ENCODE measurements at regions not wholly inside any gene's neighbourhood (a gene's known extent, or its start where the extent isn't known, plus 50 kb on each side); places are given as distances from the start of the nearest gene placed in this dataset.

GRCh38 chr5:124605541-124605940 is 140.9 kb downstream of the ZNF608 start:
- TF ChIP-seq BACH2 (CRISPR knock-in tag; IDR thresholded peaks at IDR 0.05; ENCODE audit: borderline replicate concordance) (no peak), ZC3H10 (CRISPR knock-in tag; IDR thresholded peaks at IDR 0.05) (no peak), RARB (CRISPR knock-in tag; IDR thresholded peaks at IDR 0.05) (no peak), ZFP30 (CRISPR knock-in tag; IDR thresholded peaks at IDR 0.05) (no peak), POU6F1 (CRISPR knock-in tag; IDR thresholded peaks at IDR 0.05; ENCODE audit: borderline replicate concordance, low read depth) (no peak), ISL1 (CRISPR knock-in tag; IDR thresholded peaks at IDR 0.05) (no peak)
- TF ChIP-seq, protein P1, sequence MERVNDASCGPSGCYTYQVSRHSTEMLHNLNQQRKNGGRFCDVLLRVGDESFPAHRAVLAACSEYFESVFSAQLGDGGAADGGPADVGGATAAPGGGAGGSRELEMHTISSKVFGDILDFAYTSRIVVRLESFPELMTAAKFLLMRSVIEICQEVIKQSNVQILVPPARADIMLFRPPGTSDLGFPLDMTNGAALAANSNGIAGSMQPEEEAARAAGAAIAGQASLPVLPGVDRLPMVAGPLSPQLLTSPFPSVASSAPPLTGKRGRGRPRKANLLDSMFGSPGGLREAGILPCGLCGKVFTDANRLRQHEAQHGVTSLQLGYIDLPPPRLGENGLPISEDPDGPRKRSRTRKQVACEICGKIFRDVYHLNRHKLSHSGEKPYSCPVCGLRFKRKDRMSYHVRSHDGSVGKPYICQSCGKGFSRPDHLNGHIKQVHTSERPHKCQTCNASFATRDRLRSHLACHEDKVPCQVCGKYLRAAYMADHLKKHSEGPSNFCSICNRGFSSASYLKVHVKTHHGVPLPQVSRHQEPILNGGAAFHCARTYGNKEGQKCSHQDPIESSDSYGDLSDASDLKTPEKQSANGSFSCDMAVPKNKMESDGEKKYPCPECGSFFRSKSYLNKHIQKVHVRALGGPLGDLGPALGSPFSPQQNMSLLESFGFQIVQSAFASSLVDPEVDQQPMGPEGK (CRISPR knock-in tag; IDR thresholded peaks at IDR 0.05; ENCODE audit: borderline replicate concordance) = no peak
- TF ChIP-seq, protein P2, sequence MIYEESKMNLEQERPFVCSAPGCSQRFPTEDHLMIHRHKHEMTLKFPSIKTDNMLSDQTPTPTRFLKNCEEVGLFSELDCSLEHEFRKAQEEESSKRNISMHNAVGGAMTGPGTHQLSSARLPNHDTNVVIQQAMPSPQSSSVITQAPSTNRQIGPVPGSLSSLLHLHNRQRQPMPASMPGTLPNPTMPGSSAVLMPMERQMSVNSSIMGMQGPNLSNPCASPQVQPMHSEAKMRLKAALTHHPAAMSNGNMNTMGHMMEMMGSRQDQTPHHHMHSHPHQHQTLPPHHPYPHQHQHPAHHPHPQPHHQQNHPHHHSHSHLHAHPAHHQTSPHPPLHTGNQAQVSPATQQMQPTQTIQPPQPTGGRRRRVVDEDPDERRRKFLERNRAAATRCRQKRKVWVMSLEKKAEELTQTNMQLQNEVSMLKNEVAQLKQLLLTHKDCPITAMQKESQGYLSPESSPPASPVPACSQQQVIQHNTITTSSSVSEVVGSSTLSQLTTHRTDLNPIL (CRISPR knock-in tag; IDR thresholded peaks at IDR 0.05; ENCODE audit: low read depth) = no peak
